H1 (cell line): ENCODE measurements at regions not wholly inside any gene's neighbourhood (a gene's known extent, or its start where the extent isn't known, plus 50 kb on each side); places are given as distances from the start of the nearest gene placed in this dataset.
"Not testable (repeated sequence)": the region's sequence is repeated elsewhere in the genome, so short reads cannot be mapped to it uniquely, and the experiment has no call there.

Experiments used
- CTCF ChIA-PET: fragments of 300-600 bp; sonication (Branson Sonifier 250); formaldehyde crosslinking; loops from one replicate; lab custom pipeline; 2021; ENCODE audit not compliant: partially characterized antibody; lab: Charles Lee
- POLR2A ChIA-PET: fragments of 300-600 bp; sonication (Branson Sonifier 250); formaldehyde crosslinking; loops from one replicate; lab custom pipeline; 2021; ENCODE audit warnings: inconsistent platforms; ENCODE audit not compliant: partially characterized antibody; lab: Charles Lee
- DNase-seq, 2 experiments: peaks; one replicate each; pipeline versions ENCODE4 v3.0.0 to v3.0.0-alpha.2; 2010 to 2022; ENCODE audit warnings: low spot score in 2 of 2, low read depth in 1 of 2, mixed read lengths in 1 of 2
- FAIRE-seq: peaks from 2 replicates; lab custom pipeline; 2011; peaks lifted over from hg19 to GRCh38; lab: Jason Lieb, UNC
- H2AFZ ChIP-seq: 2 replicates; pipeline ENCODE4 v1.8.1; 2012; ENCODE audit warnings: low read length, inconsistent platforms
- H2AK5ac ChIP-seq: 2 replicates; pipeline ENCODE4 v1.6.1; 2013; ENCODE audit warnings: low read depth, low read length
- H2BK120ac ChIP-seq: replicated peaks from 2 replicates; pipeline ENCODE3; 2013; ENCODE audit warnings: low read depth, low read length, inconsistent platforms
- H2BK12ac ChIP-seq: 2 replicates; pipeline ENCODE4 v1.6.1; 2013; ENCODE audit warnings: low read depth, low read length
- H2BK15ac ChIP-seq: 2 replicates; pipeline ENCODE4 v1.6.1; 2013; ENCODE audit warnings: low read length
- H2BK20ac ChIP-seq: 2 replicates; pipeline ENCODE4 v1.6.1; 2013; ENCODE audit warnings: low read length
- H2BK5ac ChIP-seq: 2 replicates; pipeline ENCODE4 v1.6.1; 2013; ENCODE audit warnings: low read depth, low read length
- H3K14ac ChIP-seq: 2 replicates; pipeline ENCODE4 v1.6.1; 2013; ENCODE audit warnings: inconsistent platforms; ENCODE audit not compliant: insufficient read length
- H3K18ac ChIP-seq: 2 replicates; pipeline ENCODE4 v1.6.1; 2013; ENCODE audit warnings: low read length; ENCODE audit errors: extremely low read depth
- H3K23ac ChIP-seq: 2 replicates; pipeline ENCODE4 v1.6.1; 2013; ENCODE audit warnings: inconsistent platforms; ENCODE audit not compliant: insufficient read length
- H3K23me2 ChIP-seq: 2 replicates; pipeline ENCODE4 v1.6.1; 2013; ENCODE audit warnings: low read depth, low read length
- H3K27ac ChIP-seq: 2 replicates; pipeline ENCODE4 v1.6.1; 2011; ENCODE audit warnings: low read depth, low read length, inconsistent platforms
- H3K27me3 ChIP-seq, 4 experiments: replicated peaks in 1 of 4; 1 replicate in 1 of 4; 2 replicates in 3 of 4; pipeline versions ENCODE4 v1.6.1 to v1.8.1; 2011 to 2013; ENCODE audit warnings: low read length in 3 of 4, mild to moderate bottlenecking in 3 of 4, inconsistent platforms in 2 of 4, mixed read lengths in 2 of 4, moderate library complexity in 1 of 4; ENCODE audit not compliant: control insufficient read depth in 3 of 4, insufficient read depth in 3 of 4; ENCODE audit errors: extremely low read depth in 1 of 4
- H3K36me3 ChIP-seq, 4 experiments: 2 replicates each; pipeline versions ENCODE4 v1.6.1 to v1.8.1; 2011 to 2013; ENCODE audit warnings: mild to moderate bottlenecking in 4 of 4, low read length in 3 of 4, moderate library complexity in 2 of 4, control low read depth in 1 of 4, inconsistent platforms in 1 of 4; ENCODE audit not compliant: insufficient read depth in 4 of 4, control insufficient read depth in 2 of 4
- H3K4ac ChIP-seq: replicated peaks from 2 replicates; pipeline ENCODE3; 2013; ENCODE audit warnings: low read length, low read depth, mixed read lengths, inconsistent platforms; ENCODE audit not compliant: insufficient read length
- H3K4me1 ChIP-seq, 4 experiments: replicated peaks in 1 of 4; 1 replicate in 1 of 4; 2 replicates in 3 of 4; pipeline versions ENCODE4 v1.6.1 to v1.8.1; 2011 to 2013; ENCODE audit warnings: low read length in 3 of 4, inconsistent platforms in 2 of 4, mixed read lengths in 1 of 4; ENCODE audit not compliant: insufficient read depth in 4 of 4, control insufficient read depth in 3 of 4
- H3K4me2 ChIP-seq, 2 experiments: 2 replicates each; pipeline versions ENCODE4 v1.6.1 to v1.8.1; 2011 to 2013; ENCODE audit warnings: low read depth in 2 of 2, low read length in 2 of 2, control low read depth in 1 of 2, inconsistent platforms in 1 of 2, mild to moderate bottlenecking in 1 of 2; ENCODE audit not compliant: insufficient read depth in 1 of 2
- H3K4me3 ChIP-seq, 4 experiments: fragments of 200-600, 300-600 bp in 1 of 4; sonication (generic), shearing (Covaris generic), sonication (Bioruptor Twin) in 1 of 4; 2 replicates each; pipeline versions ENCODE4 v1.5.1 to v1.8.1; 2011 to 2016; ENCODE audit warnings: low read length in 4 of 4, low read depth in 3 of 4, control low read depth in 2 of 4, inconsistent platforms in 2 of 4, mild to moderate bottlenecking in 2 of 4, mixed read lengths in 1 of 4, moderate library complexity in 1 of 4; ENCODE audit not compliant: insufficient read depth in 2 of 4; ENCODE audit errors: extremely low read depth in 1 of 4
- H3K56ac ChIP-seq: replicated peaks from 2 replicates; pipeline ENCODE3; 2013; ENCODE audit warnings: low read depth, mild to moderate bottlenecking, mixed read lengths, low read length, inconsistent platforms; ENCODE audit not compliant: insufficient read length
- H3K79me1 ChIP-seq: 2 replicates; pipeline ENCODE4 v1.6.1; 2013; ENCODE audit warnings: low read depth, low read length, control low read depth
- H3K79me2 ChIP-seq, 2 experiments: 2 replicates each; pipeline versions ENCODE4 v1.6.1 to v1.8.1; 2012 to 2013; ENCODE audit warnings: low read length in 2 of 2, mild to moderate bottlenecking in 2 of 2, inconsistent platforms in 1 of 2; ENCODE audit not compliant: insufficient read depth in 2 of 2, control insufficient read depth in 1 of 2
- H3K9ac ChIP-seq, 4 experiments: replicated peaks in 1 of 4; 1 replicate in 1 of 4; 2 replicates in 3 of 4; pipeline versions ENCODE4 v1.6.1 to v1.8.1; 2011 to 2013; ENCODE audit warnings: low read depth in 3 of 4, low read length in 3 of 4, control low read depth in 2 of 4, mild to moderate bottlenecking in 2 of 4, moderate library complexity in 2 of 4, inconsistent platforms in 1 of 4; ENCODE audit errors: extremely low read depth in 1 of 4
- H3K9me3 ChIP-seq, 2 experiments: 2 replicates each; pipeline versions ENCODE4 v1.6.1 to v1.8.1; 2012 to 2013; ENCODE audit warnings: mild to moderate bottlenecking in 2 of 2, moderate library complexity in 2 of 2, control low read depth in 1 of 2, inconsistent platforms in 1 of 2, low read depth in 1 of 2, low read length in 1 of 2, mixed read lengths in 1 of 2; ENCODE audit not compliant: insufficient read depth in 2 of 2
- H4K20me1 ChIP-seq, 2 experiments: replicated peaks in 1 of 2; 2 replicates each; pipeline versions ENCODE3 to v1.8.1; 2011 to 2013; ENCODE audit warnings: inconsistent platforms in 2 of 2, low read length in 2 of 2, mild to moderate bottlenecking in 1 of 2; ENCODE audit not compliant: insufficient read depth in 2 of 2, control insufficient read depth in 1 of 2
- H4K5ac ChIP-seq: 2 replicates; pipeline ENCODE4 v1.6.1; 2013; ENCODE audit warnings: low read length, low read depth, mixed read lengths, inconsistent platforms; ENCODE audit not compliant: insufficient read length
- H4K8ac ChIP-seq: 2 replicates; pipeline ENCODE4 v1.8.0; 2013; ENCODE audit warnings: mild to moderate bottlenecking, moderate library complexity, low read length, inconsistent platforms; ENCODE audit not compliant: insufficient read depth; ENCODE audit errors: extremely low read depth
- H4K91ac ChIP-seq: replicated peaks from 2 replicates; pipeline ENCODE3; 2013; ENCODE audit warnings: low read length, mixed read lengths, inconsistent platforms; ENCODE audit not compliant: insufficient read length
- WGBS, 2 experiments: shearing (Covaris generic) in 1 of 2; methylation state at CpG; one replicate each; pipeline versions ENCODE4 v1.1.6 to v1.1.7; 2013 to 2015; ENCODE audit warnings: low lambda C conversion rate in 2 of 2, mixed read lengths in 2 of 2, inconsistent platforms in 1 of 2, low coverage in 1 of 2, missing lambda C conversion rate in 1 of 2; ENCODE audit not compliant: insufficient replicate concordance in 2 of 2, insufficient coverage in 1 of 2, insufficient read length in 1 of 2; ENCODE audit errors: extremely low coverage in 1 of 2, missing lambda C conversion rate in 1 of 2; 5-methylcytosine and 5-hydroxymethylcytosine counted together

GRCh38 chrY:7994781-7995180 is 1083.2 kb upstream of the AMELY start:
- WGBS, 2 experiments = 86 to 100% methylated on average over 1 to 2 of the region's 2 CpGs
- DNase-seq, FAIRE-seq: not testable (repeated sequence)

More at GRCh38 chrY:7994781-7995180, 1083.2 kb upstream of the AMELY start:
- H3K18ac ChIP-seq, H4K91ac ChIP-seq, H3K4me3 ChIP-seq, H4K20me1 ChIP-seq, H3K4ac ChIP-seq, H3K4me2 ChIP-seq, H2BK120ac ChIP-seq, H3K56ac ChIP-seq, H2BK15ac ChIP-seq, H3K79me1 ChIP-seq, H3K9me3 ChIP-seq, H3K9ac ChIP-seq, H2AFZ ChIP-seq, H2AK5ac ChIP-seq, POLR2A ChIA-PET, H3K27ac ChIP-seq, H3K36me3 ChIP-seq, H2BK5ac ChIP-seq, H3K79me2 ChIP-seq, H3K27me3 ChIP-seq, H2BK12ac ChIP-seq, H3K23me2 ChIP-seq, H3K23ac ChIP-seq, H3K14ac ChIP-seq, H4K5ac ChIP-seq, H4K8ac ChIP-seq, H2BK20ac ChIP-seq, CTCF ChIA-PET, H3K4me1 ChIP-seq: not testable (repeated sequence)
